AG04450 (cell line): ENCODE measurements at regions not wholly inside any gene's neighbourhood (a gene's known extent, or its start where the extent isn't known, plus 50 kb on each side); places are given as distances from the start of the nearest gene placed in this dataset.
"Not testable (repeated sequence)": the region's sequence is repeated elsewhere in the genome, so short reads cannot be mapped to it uniquely, and the experiment has no call there.

ENCODE experiments used
- CTCF ChIA-PET: fragments of 300-600, 350-600 bp; formaldehyde crosslinking; extraction: SDS; loops from one replicate; lab custom pipeline; 2022; ENCODE audit warnings: antibody characterized with exemption, inconsistent platforms; lab: Charles Lee
- POLR2A ChIA-PET: fragments of 350-600 bp; formaldehyde crosslinking; extraction: SDS; loops from one replicate; lab custom pipeline; 2021; ENCODE audit warnings: antibody characterized with exemption, inconsistent platforms; lab: Yijun Ruan, JAX
- DNase-seq: peaks from one replicate; pipeline ENCODE4 v3.0.0-alpha.2; 2011; ENCODE audit warnings: low read depth, low spot score
- H3K27ac ChIP-seq: one replicate; pipeline ENCODE4 v1.5.1; 2012; ENCODE audit warnings: low read depth, low read length, control low read depth
- H3K27me3 ChIP-seq: one replicate; pipeline ENCODE4 v1.6.0; 2012; ENCODE audit warnings: low read length; ENCODE audit not compliant: control insufficient read depth, insufficient read depth
- H3K4me3 ChIP-seq: 2 replicates; pipeline ENCODE4 v1.5.1; 2011; ENCODE audit warnings: mild to moderate bottlenecking, low read depth, low read length, control low read depth
- H3K9me3 ChIP-seq: 2 replicates; pipeline ENCODE4 v1.5.1; 2012; ENCODE audit warnings: low read length; ENCODE audit not compliant: control insufficient read depth, insufficient read depth
- TF ChIP-seq, protein P1 (sequence below): IDR thresholded peaks from 2 replicates; pipeline ENCODE4 v1.5.1; 2011; ENCODE audit warnings: low read depth, low read length, control low read depth, inconsistent platforms

DNA sequence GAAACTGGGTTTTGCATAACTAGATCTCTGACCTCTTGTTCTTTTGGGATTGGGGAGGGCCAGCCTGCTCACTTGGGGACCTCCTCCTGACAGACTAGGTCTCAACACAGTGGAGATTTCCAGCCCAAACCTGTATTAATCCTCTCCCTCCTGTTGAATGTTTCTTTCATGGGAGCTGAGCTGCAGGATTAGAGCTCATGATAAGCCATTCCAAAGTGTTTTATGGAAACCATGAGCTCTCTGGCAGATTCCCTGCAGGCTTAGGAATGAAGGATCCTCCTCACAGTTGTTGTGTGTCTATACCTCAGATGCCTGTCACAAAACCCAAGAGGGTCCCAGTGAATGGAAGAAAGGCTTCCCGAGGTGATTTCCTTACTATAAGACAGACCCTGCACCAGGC is 248.4 kb upstream of the B3GAT1 start:
- Histone ChIP-seq H3K9me3 (peaks cover 76% of the 10 kb centered on the region), H3K27ac (no peak overlapping the region), H3K27me3 (no peaks in the 10 kb centered on the region), H3K4me3 (no peak overlapping the region)
- no peak for DNase-seq
- CTCF ChIA-PET, result no interaction called here
- TF ChIP-seq, protein P1, sequence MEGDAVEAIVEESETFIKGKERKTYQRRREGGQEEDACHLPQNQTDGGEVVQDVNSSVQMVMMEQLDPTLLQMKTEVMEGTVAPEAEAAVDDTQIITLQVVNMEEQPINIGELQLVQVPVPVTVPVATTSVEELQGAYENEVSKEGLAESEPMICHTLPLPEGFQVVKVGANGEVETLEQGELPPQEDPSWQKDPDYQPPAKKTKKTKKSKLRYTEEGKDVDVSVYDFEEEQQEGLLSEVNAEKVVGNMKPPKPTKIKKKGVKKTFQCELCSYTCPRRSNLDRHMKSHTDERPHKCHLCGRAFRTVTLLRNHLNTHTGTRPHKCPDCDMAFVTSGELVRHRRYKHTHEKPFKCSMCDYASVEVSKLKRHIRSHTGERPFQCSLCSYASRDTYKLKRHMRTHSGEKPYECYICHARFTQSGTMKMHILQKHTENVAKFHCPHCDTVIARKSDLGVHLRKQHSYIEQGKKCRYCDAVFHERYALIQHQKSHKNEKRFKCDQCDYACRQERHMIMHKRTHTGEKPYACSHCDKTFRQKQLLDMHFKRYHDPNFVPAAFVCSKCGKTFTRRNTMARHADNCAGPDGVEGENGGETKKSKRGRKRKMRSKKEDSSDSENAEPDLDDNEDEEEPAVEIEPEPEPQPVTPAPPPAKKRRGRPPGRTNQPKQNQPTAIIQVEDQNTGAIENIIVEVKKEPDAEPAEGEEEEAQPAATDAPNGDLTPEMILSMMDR, result no peak
- POLR2A ChIA-PET, result no interaction called here

DNA sequence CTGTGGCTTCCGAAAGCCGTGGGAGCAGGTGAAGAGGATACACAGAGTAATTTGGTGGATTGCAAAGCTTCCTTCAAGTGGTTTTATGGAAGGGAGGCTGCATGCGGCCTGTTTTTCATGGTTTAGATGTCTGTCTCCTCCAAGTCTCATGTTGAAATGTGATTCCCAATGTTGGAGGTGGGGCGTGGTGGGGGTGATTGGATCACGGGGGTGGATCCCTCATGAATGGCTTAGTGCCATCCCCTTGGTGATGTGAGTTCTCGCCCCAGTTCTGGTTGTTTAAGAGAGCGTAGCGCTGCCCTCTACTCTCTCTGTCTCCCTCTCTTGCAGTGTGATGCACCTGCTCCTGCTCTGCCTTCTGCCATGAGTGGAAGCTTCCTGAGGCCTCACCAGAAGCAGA is 247.8 kb upstream of the B3GAT1 start:
- POLR2A ChIA-PET, result no interaction called here
- CTCF ChIA-PET, result no interaction called here
- Histone ChIP-seq H3K4me3 (no peak overlapping the region), H3K9me3 (peaks cover 76% of the 10 kb centered on the region), H3K27ac (no peak overlapping the region), H3K27me3 (no peaks in the 10 kb centered on the region)
- TF ChIP-seq, protein P1, result no peak
- no peak for DNase-seq

DNA sequence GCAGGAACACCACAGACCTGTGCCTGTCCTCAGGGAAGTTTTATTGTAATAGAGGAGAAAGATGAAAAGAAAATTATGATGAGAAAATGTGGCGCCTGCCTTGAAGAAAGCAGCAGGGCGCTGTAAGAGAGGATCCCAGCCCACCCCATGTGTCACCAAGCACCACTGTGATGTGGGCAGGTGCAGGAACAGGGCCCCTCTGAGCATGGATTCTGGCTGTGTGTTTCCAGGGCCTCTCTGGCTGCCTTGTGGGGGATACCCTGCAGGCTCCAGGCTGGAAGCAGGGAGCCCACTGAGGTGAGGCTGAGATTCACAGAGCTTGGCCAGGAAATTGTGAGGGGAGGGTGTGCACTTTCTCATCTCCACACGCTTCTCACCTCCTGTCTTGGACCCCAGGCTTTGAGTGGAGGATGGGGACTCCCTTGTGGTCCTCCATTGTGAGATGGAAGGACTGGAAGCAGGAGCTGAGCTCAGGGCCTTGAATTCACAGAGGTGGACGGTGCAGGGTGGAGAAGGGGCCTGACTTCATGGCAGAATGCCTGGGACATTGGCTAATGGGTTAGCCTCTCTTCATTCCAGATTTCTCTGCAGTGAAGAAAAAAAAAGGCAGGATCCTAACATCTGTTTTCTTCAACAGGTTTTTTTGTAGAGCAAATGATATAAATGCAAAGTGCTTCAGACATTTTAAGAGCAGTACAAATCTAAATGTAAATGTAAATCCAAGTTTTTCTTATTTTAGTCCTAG is 246.6 kb upstream of the B3GAT1 start:
- TF ChIP-seq, protein P1, result no peak
- CTCF ChIA-PET, result no interaction called here
- no peaks in the 10 kb centered on the region for H3K27me3 ChIP-seq

DNA sequence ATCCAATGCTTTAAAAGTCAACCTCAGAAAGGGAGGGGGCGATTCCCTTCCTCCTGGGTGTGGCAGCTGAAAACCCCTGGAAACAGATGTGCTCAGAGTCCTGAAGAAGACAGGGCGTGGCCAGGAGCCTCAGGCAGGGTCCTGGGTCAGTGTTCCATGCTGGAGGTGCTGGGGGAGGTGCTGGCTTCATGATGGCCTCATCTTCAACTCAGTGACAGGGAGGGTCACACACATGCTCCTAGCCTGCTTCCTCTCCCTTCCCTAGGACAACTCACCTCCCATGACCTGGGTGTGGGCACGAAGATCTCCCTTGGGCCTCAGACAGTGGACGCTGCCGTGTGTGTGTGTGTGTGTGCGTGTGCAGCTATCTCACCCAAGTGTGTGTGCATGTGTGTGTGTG is 245.6 kb upstream of the B3GAT1 start:
- TF ChIP-seq, protein P1, result no peak
- POLR2A ChIA-PET, result no interaction called here

More for the DNA sequence above, 246.6 kb upstream of the B3GAT1 start:
- H3K27ac ChIP-seq, result no peak overlapping the region
- POLR2A ChIA-PET, result no interaction called here
- DNase-seq, result no peak
- H3K4me3 ChIP-seq, result no peak overlapping the region
- H3K9me3 ChIP-seq, result peaks cover 70% of the 10 kb centered on the region

DNA sequence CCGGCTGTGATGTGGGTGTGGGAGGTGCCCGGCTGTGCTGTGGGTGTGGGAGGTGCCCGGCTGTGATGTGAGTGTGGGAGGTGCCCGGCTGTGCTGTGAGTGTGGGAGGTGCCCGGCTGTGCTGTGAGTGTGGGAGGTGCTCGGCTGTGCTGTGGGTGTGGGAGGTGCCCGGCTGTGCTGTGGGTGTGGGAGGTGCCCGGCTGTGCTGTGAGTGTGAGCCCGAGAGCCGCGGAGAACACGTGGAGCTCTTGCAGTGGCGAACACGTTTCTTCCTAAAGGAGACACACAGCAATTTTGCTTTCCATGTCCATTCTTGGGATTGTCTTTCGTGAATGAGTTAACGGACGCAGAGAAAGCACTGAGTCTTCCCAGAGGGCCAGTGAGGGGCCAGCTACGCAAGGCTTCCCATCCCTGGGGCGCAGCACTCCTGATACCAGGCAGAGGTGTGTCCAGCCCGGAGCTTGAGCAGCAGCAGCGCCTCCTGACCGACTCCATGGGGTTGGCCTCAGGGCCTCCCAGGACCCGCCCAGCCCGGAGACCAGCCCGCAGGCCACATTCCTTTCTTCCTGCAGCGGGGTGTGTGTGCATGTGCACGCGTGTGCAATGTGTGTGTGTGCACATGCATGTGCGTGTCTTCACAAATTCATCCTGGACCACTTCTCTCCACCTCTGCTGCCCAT is 245.0 kb upstream of the B3GAT1 start:
- H3K4me3 ChIP-seq, result no peak overlapping the region
- TF ChIP-seq, protein P1, result no peak
- no peak overlapping the region for H3K27ac ChIP-seq
- DNase-seq, result no peak
- ChIA-PET POLR2A (no interaction called here), CTCF (no interaction called here)
- H3K27me3 ChIP-seq, result no peaks in the 10 kb centered on the region
- peaks cover 67% of the 10 kb centered on the region for H3K9me3 ChIP-seq

More for the DNA sequence above, 245.6 kb upstream of the B3GAT1 start:
- Histone ChIP-seq H3K4me3 (no peak overlapping the region), H3K27ac (no peak overlapping the region), H3K27me3 (no peaks in the 10 kb centered on the region), H3K9me3 (peaks cover 64% of the 10 kb centered on the region)
- DNase-seq, result no peak
- CTCF ChIA-PET, result no interaction called here

DNA sequence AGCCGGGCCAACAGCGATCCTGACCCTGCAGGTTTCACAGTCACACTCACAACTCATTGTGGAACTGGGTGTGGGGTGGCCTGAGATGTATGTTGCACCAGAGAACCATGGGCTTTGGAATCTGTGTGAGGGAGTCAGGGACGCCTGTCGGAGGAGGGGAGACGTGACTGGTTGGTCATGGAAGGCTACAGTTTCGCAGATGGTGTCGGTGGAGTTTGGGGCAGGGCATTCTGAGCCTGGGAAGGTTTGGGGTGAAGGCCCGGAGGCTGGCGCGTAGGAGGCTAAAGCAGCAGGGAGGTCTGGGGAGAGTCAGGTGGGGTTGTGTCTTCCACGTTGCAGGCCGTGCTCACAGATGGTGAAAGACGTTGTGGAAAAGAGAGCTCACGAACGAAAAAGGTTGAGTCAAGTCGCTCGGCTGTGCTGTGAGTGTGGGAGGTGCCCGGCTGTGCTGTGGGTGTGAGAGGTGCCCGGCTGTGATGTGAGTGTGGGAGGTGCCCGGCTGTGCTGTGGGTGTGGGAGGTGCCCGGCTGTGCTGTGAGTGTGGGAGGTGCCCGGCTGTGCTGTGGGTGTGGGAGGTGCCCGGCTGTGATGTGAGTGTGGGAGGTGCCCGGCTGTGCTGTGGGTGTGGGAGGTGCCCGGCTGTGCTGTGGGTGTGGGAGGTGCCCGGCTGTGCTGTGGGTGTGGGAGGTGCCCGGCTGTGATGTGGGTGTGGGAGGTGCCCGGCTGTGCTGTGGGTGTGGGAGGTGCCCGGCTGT is 244.2 kb upstream of the B3GAT1 start:
- peaks cover 61% of the 10 kb centered on the region for H3K9me3 ChIP-seq
- H3K27ac ChIP-seq, H3K27me3 ChIP-seq, DNase-seq, H3K4me3 ChIP-seq, CTCF ChIA-PET, POLR2A ChIA-PET: not testable (repeated sequence)
